ENCODE measurements at regions not wholly inside any gene's neighbourhood (a gene's known extent, or its start where the extent isn't known, plus 50 kb on each side); places are given as distances from the start of the nearest gene placed in this dataset.

DNA sequence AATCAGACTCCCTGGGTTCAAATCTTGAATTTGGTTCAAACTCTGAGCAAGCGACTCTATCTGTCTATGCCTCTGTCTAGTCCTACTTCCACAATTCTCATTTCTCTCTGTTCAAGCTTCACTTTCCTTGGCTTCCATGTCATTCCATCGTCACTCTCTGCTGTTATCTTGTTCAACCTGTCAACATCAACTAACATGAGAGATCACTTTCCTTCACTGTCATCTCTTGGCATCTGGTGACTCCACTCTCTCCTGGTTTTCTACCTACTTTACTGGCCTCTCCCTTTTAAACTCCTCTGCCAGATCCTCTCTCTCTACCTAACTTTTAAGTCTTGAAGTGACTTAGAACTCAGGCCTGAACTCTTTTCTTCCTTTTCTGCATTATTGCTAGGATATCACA is 240.2 kb downstream of the BCAT1 start:
- no peak for FAIRE-seq
- H3K27me3 ChIP-seq (ENCODE audit: insufficient read depth, low read length) = no peaks in the 10 kb centered on the region
- no peaks in the 10 kb centered on the region for H3K36me3 ChIP-seq (ENCODE audit: insufficient read depth, low read length)
- H3K79me2 ChIP-seq (ENCODE audit: insufficient read depth, low read length) = no peaks in the 10 kb centered on the region
- Mint-ChIP-seq H3K27me3 (ENCODE audit: low read depth, unreplicated experiment) (no peaks in the 10 kb centered on the region), H3K27ac (ENCODE audit: unreplicated experiment) (no peak overlapping the region), H3K36me3 (ENCODE audit: low read depth, unreplicated experiment) (no peaks in the 10 kb centered on the region), H3K4me3 (ENCODE audit: unreplicated experiment) (no peak overlapping the region), H3K4me1 (ENCODE audit: low read depth, unreplicated experiment) (peaks cover 7% of the 10 kb centered on the region), H3K9me3 (ENCODE audit: unreplicated experiment) (no peaks in the 10 kb centered on the region)
- no peak overlapping the region for H3K9ac ChIP-seq (ENCODE audit: low read length)
- TF ChIP-seq EZH2 (IDR thresholded peaks at IDR 0.05; ENCODE audit: insufficient read depth, low read length) = no peak
- TF ChIP-seq, protein P1, sequence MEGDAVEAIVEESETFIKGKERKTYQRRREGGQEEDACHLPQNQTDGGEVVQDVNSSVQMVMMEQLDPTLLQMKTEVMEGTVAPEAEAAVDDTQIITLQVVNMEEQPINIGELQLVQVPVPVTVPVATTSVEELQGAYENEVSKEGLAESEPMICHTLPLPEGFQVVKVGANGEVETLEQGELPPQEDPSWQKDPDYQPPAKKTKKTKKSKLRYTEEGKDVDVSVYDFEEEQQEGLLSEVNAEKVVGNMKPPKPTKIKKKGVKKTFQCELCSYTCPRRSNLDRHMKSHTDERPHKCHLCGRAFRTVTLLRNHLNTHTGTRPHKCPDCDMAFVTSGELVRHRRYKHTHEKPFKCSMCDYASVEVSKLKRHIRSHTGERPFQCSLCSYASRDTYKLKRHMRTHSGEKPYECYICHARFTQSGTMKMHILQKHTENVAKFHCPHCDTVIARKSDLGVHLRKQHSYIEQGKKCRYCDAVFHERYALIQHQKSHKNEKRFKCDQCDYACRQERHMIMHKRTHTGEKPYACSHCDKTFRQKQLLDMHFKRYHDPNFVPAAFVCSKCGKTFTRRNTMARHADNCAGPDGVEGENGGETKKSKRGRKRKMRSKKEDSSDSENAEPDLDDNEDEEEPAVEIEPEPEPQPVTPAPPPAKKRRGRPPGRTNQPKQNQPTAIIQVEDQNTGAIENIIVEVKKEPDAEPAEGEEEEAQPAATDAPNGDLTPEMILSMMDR (IDR thresholded peaks at IDR 0.05; ENCODE audit: insufficient read depth, low read depth, low read length) = no peak
- DNase-seq (ENCODE audit: low read depth) = no peak
- H2AFZ ChIP-seq (ENCODE audit: low read depth, low read length) = no peak overlapping the region
- H3K4me3 ChIP-seq (ENCODE audit: insufficient read depth, low read depth, low read length) = no peak overlapping the region
- no peak overlapping the region for H3K27ac ChIP-seq (ENCODE audit: low read depth, low read length)
- H3K4me2 ChIP-seq (ENCODE audit: low read length) = no peak overlapping the region
- H3K9me3 ChIP-seq (ENCODE audit: insufficient read depth, low read depth, low read length) = no peaks in the 10 kb centered on the region
- H3K4me1 ChIP-seq (ENCODE audit: insufficient read depth, low read length) = no peaks in the 10 kb centered on the region
- no peaks in the 10 kb centered on the region for H4K20me1 ChIP-seq (ENCODE audit: insufficient read depth, low read length)

DNA sequence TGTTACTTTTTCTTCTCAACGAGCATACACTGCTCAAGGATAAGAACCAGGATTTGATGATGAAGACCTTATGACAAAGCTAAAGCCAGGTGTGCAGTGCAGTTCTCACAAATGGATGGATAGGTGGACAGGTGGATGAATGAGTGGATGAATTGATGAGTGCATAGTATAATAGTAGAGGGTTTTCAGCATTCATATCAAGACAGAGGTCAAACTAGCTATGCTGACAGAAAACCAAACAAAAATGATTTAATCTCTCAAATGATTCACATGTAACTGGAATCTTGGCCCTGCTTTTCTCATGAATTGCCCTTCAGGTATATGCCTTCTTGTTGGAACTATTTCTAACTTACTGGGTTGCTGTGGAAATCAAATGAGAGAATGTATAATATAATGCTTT is 240.9 kb downstream of the BCAT1 start:
- no peak overlapping the region for H3K27ac Mint-ChIP-seq (ENCODE audit: unreplicated experiment)
- no peaks in the 10 kb centered on the region for H4K20me1 ChIP-seq (ENCODE audit: insufficient read depth, low read length)
- H3K4me1 ChIP-seq (ENCODE audit: insufficient read depth, low read length) = no peaks in the 10 kb centered on the region
- H3K9ac ChIP-seq (ENCODE audit: low read length) = no peak overlapping the region
- DNase-seq (ENCODE audit: low read depth) (no peak), FAIRE-seq (no peak)
- no peaks in the 10 kb centered on the region for H3K79me2 ChIP-seq (ENCODE audit: insufficient read depth, low read length)
- no peaks in the 10 kb centered on the region for H3K9me3 ChIP-seq (ENCODE audit: insufficient read depth, low read depth, low read length)
- no peak overlapping the region for H3K27ac ChIP-seq (ENCODE audit: low read depth, low read length)
- peaks cover 7% of the 10 kb centered on the region for H3K4me1 Mint-ChIP-seq (ENCODE audit: low read depth, unreplicated experiment)
- no peak for TF ChIP-seq EZH2 (IDR thresholded peaks at IDR 0.05; ENCODE audit: insufficient read depth, low read length)
- no peaks in the 10 kb centered on the region for H3K9me3 Mint-ChIP-seq (ENCODE audit: unreplicated experiment)
- H3K36me3 Mint-ChIP-seq (ENCODE audit: low read depth, unreplicated experiment) = no peaks in the 10 kb centered on the region
- no peak overlapping the region for H3K4me3 ChIP-seq (ENCODE audit: insufficient read depth, low read depth, low read length)
- H3K4me3 Mint-ChIP-seq (ENCODE audit: unreplicated experiment) = no peak overlapping the region
- no peaks in the 10 kb centered on the region for H3K27me3 Mint-ChIP-seq (ENCODE audit: low read depth, unreplicated experiment)
- no peaks in the 10 kb centered on the region for H3K27me3 ChIP-seq (ENCODE audit: insufficient read depth, low read length)
- no peaks in the 10 kb centered on the region for H3K36me3 ChIP-seq (ENCODE audit: insufficient read depth, low read length)
- no peak overlapping the region for H3K4me2 ChIP-seq (ENCODE audit: low read length)
- H2AFZ ChIP-seq (ENCODE audit: low read depth, low read length) = no peak overlapping the region

DNA sequence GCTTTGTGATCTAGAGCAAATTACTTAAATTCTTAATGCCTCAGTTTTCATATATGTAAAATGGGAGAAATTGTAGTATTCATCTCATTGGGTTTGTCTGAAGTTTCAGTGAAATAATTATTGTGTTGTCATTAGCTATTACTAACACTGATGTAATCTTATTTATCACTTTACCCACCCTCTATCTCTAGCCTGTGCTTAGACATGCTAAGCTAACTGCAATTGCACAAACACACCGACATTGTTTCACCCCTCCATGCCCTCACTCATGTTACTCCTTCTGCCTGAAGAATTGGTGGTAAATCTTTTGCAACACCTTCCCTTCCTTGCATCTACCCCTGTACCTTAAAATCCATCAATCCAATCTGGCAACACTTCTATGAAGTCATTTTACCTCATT is 241.6 kb downstream of the BCAT1 start:
- peaks cover 7% of the 10 kb centered on the region for H3K4me1 Mint-ChIP-seq (ENCODE audit: low read depth, unreplicated experiment)
- Histone ChIP-seq H3K9me3 (ENCODE audit: insufficient read depth, low read depth, low read length) (no peaks in the 10 kb centered on the region), H2AFZ (ENCODE audit: low read depth, low read length) (no peak overlapping the region), H4K20me1 (ENCODE audit: insufficient read depth, low read length) (no peaks in the 10 kb centered on the region), H3K4me2 (ENCODE audit: low read length) (no peak overlapping the region), H3K27me3 (ENCODE audit: insufficient read depth, low read length) (no peaks in the 10 kb centered on the region), H3K36me3 (ENCODE audit: insufficient read depth, low read length) (no peaks in the 10 kb centered on the region), H3K4me3 (ENCODE audit: insufficient read depth, low read depth, low read length) (no peak overlapping the region), H3K4me1 (ENCODE audit: insufficient read depth, low read length) (no peaks in the 10 kb centered on the region), H3K27ac (ENCODE audit: low read depth, low read length) (no peak overlapping the region), H3K9ac (ENCODE audit: low read length) (no peak overlapping the region), H3K79me2 (ENCODE audit: insufficient read depth, low read length) (no peaks in the 10 kb centered on the region)
- FAIRE-seq = no peak
- no peak for DNase-seq (ENCODE audit: low read depth)
- TF ChIP-seq, protein P1 (IDR thresholded peaks at IDR 0.05; ENCODE audit: insufficient read depth, low read depth, low read length) = no peak
- TF ChIP-seq EZH2 (IDR thresholded peaks at IDR 0.05; ENCODE audit: insufficient read depth, low read length) = no peak
- no peak overlapping the region for H3K27ac Mint-ChIP-seq (ENCODE audit: unreplicated experiment)
- no peak overlapping the region for H3K4me3 Mint-ChIP-seq (ENCODE audit: unreplicated experiment)
- H3K27me3 Mint-ChIP-seq (ENCODE audit: low read depth, unreplicated experiment) = no peaks in the 10 kb centered on the region
- H3K36me3 Mint-ChIP-seq (ENCODE audit: low read depth, unreplicated experiment) = no peaks in the 10 kb centered on the region
- no peaks in the 10 kb centered on the region for H3K9me3 Mint-ChIP-seq (ENCODE audit: unreplicated experiment)
